RWPE2 (cell line): ENCODE measurements at regions not wholly inside any gene's neighbourhood (a gene's known extent, or its start where the extent isn't known, plus 50 kb on each side); places are given as distances from the start of the nearest gene placed in this dataset.

ENCODE experiments used
- ATAC-seq: fragments of 200-7000 bp; cut with Tn5 transposase; 3 replicates; pipeline ENCODE4 v1.9.1; 2021; ENCODE audit warnings: low read depth
- DNase-seq: peaks from one replicate; pipeline ENCODE4 v3.0.0-alpha.2; 2020; ENCODE audit warnings: low spot score
- H3K27ac ChIP-seq: fragments of 450-650 bp; 2 replicates; pipeline ENCODE4 v1.5.1; 2017; ENCODE audit warnings: mild to moderate bottlenecking; ENCODE audit not compliant: poor library complexity, severe bottlenecking
- H3K27me3 ChIP-seq: fragments of 250-450 bp; sonication (Bioruptor Pico); 2 replicates; pipeline ENCODE4 v1.5.1; 2021; ENCODE audit warnings: mild to moderate bottlenecking, moderate library complexity; ENCODE audit not compliant: insufficient read depth, poor library complexity, severe bottlenecking
- H3K36me3 ChIP-seq: fragments of 250-450 bp; sonication (Bioruptor Pico); 2 replicates; pipeline ENCODE4 v1.5.1; 2020; ENCODE audit warnings: low read depth, mild to moderate bottlenecking, moderate library complexity
- H3K4me1 ChIP-seq: fragments of 250-450 bp; sonication (Bioruptor Pico); 2 replicates; pipeline ENCODE4 v1.5.1; 2021; ENCODE audit warnings: mild to moderate bottlenecking, moderate library complexity; ENCODE audit not compliant: insufficient read depth, poor library complexity, severe bottlenecking
- H3K4me3 ChIP-seq: fragments of 250-450 bp; sonication (Bioruptor Pico); 2 replicates; pipeline ENCODE4 v1.5.1; 2021; ENCODE audit warnings: mild to moderate bottlenecking, moderate library complexity; ENCODE audit not compliant: severe bottlenecking
- H3K9me3 ChIP-seq: fragments of 250-450 bp; sonication (Bioruptor Pico); 2 replicates; pipeline ENCODE4 v1.5.1; 2021; ENCODE audit warnings: mild to moderate bottlenecking, moderate library complexity; ENCODE audit not compliant: severe bottlenecking
- CTCF ChIP-seq: fragments of 450-650 bp; IDR thresholded peaks from one replicate; pipeline ENCODE4 v1.5.1; 2017; ENCODE audit warnings: mild to moderate bottlenecking, moderate library complexity; ENCODE audit not compliant: poor library complexity, severe bottlenecking

GRCh38 chr2:217732992-217733391 is 269.8 kb downstream of the TNS1 start:
- Histone ChIP-seq H3K27me3 (no peaks in the 10 kb centered on the region), H3K36me3 (no peaks in the 10 kb centered on the region), H3K27ac (no peak overlapping the region), H3K9me3 (no peaks in the 10 kb centered on the region), H3K4me1 (no peaks in the 10 kb centered on the region), H3K4me3 (no peak overlapping the region)
- DNase-seq = no peak
- ATAC-seq = no peak
- TF ChIP-seq CTCF = no peak

GRCh38 chr2:217731805-217732204 is 271.0 kb downstream of the TNS1 start:
- TF ChIP-seq CTCF = no peak
- no peak overlapping the region for H3K27ac ChIP-seq
- no peak overlapping the region for H3K4me3 ChIP-seq
- H3K9me3 ChIP-seq = no peaks in the 10 kb centered on the region
- no peaks in the 10 kb centered on the region for H3K4me1 ChIP-seq
- DNase-seq = no peak
- no peak for ATAC-seq
- no peaks in the 10 kb centered on the region for H3K27me3 ChIP-seq
- no peaks in the 10 kb centered on the region for H3K36me3 ChIP-seq

GRCh38 chr2:217729421-217730053 is 273.3 kb downstream of the TNS1 start:
- ATAC-seq (no peak), DNase-seq (no peak)
- no peaks in the 10 kb centered on the region for H3K9me3 ChIP-seq
- no peaks in the 10 kb centered on the region for H3K36me3 ChIP-seq
- no peaks in the 10 kb centered on the region for H3K27me3 ChIP-seq
- no peak overlapping the region for H3K4me3 ChIP-seq
- no peak for TF ChIP-seq CTCF
- H3K4me1 ChIP-seq = no peaks in the 10 kb centered on the region
- H3K27ac ChIP-seq = no peak overlapping the region

GRCh38 chr2:217727801-217728200 is 275.0 kb downstream of the TNS1 start:
- no peak for ATAC-seq
- H3K27me3 ChIP-seq = no peaks in the 10 kb centered on the region
- H3K27ac ChIP-seq = no peak overlapping the region
- no peaks in the 10 kb centered on the region for H3K9me3 ChIP-seq
- H3K4me3 ChIP-seq = no peak overlapping the region
- H3K36me3 ChIP-seq = no peaks in the 10 kb centered on the region
- DNase-seq = no peak
- TF ChIP-seq CTCF = no peak
- H3K4me1 ChIP-seq = no peaks in the 10 kb centered on the region

GRCh38 chr2:217725409-217725808 is 277.4 kb downstream of the TNS1 start:
- Histone ChIP-seq H3K27me3 (no peaks in the 10 kb centered on the region), H3K4me1 (no peaks in the 10 kb centered on the region), H3K36me3 (no peaks in the 10 kb centered on the region), H3K4me3 (no peak overlapping the region), H3K9me3 (no peaks in the 10 kb centered on the region), H3K27ac (no peak overlapping the region)
- DNase-seq (no peak), ATAC-seq (no peak)
- no peak for TF ChIP-seq CTCF
